ENCODE measurements at regions not wholly inside any gene's neighbourhood (a gene's known extent, or its start where the extent isn't known, plus 50 kb on each side); places are given as distances from the start of the nearest gene placed in this dataset.

DNA sequence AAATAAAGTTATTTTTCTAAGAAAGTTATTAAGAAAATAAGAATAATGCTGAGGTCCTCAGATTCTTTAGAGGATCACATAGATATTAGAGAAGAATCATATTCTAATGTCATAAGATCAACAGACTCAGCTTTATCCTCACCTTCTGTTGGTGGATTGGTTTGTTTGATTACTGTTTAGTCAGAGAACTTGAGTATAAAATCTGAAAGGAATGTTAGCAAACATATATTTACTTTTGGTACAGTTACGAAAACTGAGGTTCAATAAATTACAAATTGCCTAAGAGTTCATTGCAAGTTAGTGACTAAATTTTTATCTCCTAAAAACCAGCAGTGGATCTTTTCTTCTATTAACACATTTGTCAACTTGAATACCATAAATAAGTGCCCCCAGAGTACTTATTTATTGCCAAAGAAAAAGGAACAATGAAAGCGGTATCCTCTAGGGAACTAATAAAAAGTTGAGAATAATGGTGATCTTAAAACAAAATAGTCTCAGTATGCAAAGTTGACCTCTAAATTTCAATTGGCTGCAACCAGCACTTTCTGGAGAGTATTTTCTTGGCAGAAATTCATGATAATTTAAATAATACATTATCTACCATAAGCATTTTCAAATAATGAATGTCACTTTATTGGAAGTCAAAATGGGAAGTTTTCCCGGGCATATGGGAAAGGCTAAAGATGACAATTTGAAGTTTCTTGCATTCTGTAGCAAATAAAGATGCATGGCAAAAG is 296.8 kb downstream of the OTOL1 start:
- no peak for TF ChIP-seq CTCF (IDR thresholded peaks at IDR 0.05)
- no peak for TF ChIP-seq POLR2AphosphoS5 (IDR thresholded peaks at IDR 0.05)

All from gastroesophageal sphincter (tissue), 3 donors.